B cell (primary cell): ENCODE measurements at regions not wholly inside any gene's neighbourhood (a gene's known extent, or its start where the extent isn't known, plus 50 kb on each side); places are given as distances from the start of the nearest gene placed in this dataset.

ENCODE experiments used
- ATAC-seq: fragments of 200-7000 bp; cut with Tn5 transposase; one replicate; pipeline ENCODE4 v1.10.0; 2021; ENCODE audit warnings: low read depth, mild to moderate bottlenecking, moderate number of reproducible peaks, moderate library complexity
- CTCF ChIA-PET: fragments of 350-600 bp; sonication (Branson Sonifier 250); formaldehyde crosslinking; loops from one replicate; lab custom pipeline; 2021; ENCODE audit warnings: antibody characterized with exemption, inconsistent platforms; lab: Charles Lee
- POLR2A ChIA-PET: fragments of 350-600 bp; sonication (Branson Sonifier 250); formaldehyde crosslinking; loops from one replicate; lab custom pipeline; 2021; ENCODE audit warnings: antibody characterized with exemption; lab: Charles Lee
- DNase-seq: peaks from one replicate; pipeline ENCODE4 v3.0.0; 2013
- H2AFZ ChIP-seq: 2 replicates; pipeline ENCODE4 v1.6.1; 2012; ENCODE audit warnings: mild to moderate bottlenecking, low read depth, low read length; ENCODE audit not compliant: insufficient read depth, poor library complexity, severe bottlenecking
- H3K27ac ChIP-seq, 2 donors: 1 replicate in 1 of 2; 2 replicates in 1 of 2; pipeline ENCODE4 v1.5.1; 2012 to 2013; ENCODE audit warnings: low read length in 2 of 2, mild to moderate bottlenecking in 2 of 2, moderate library complexity in 1 of 2
- H3K27me3 ChIP-seq, 4 experiments: fragments of 200-600 bp in 1 of 4; sonication (generic) in 1 of 4; replicated peaks in 1 of 4; 1 replicate in 2 of 4; 2 replicates in 2 of 4; pipeline versions ENCODE4 v1.6.1 to v1.7.0; 2013 to 2016; ENCODE audit warnings: low read length in 3 of 4, mild to moderate bottlenecking in 2 of 4, mixed read lengths in 1 of 4, moderate library complexity in 1 of 4; ENCODE audit not compliant: insufficient read depth in 4 of 4, control insufficient read depth in 3 of 4; ENCODE audit errors: control extremely low read depth in 1 of 4
- H3K36me3 ChIP-seq, 2 experiments: replicated peaks in 1 of 2; 1 replicate in 1 of 2; 2 replicates in 1 of 2; pipeline versions ENCODE4 v1.6.1 to v1.7.1; 2013; ENCODE audit warnings: low read length in 1 of 2; ENCODE audit not compliant: insufficient read depth in 2 of 2, control insufficient read depth in 1 of 2; ENCODE audit errors: control extremely low read depth in 1 of 2, extremely low read depth in 1 of 2
- H3K4me1 ChIP-seq, 2 donors: fragments of 200-600 bp in 1 of 2; sonication (generic) in 1 of 2; 1 replicate in 1 of 2; 2 replicates in 1 of 2; pipeline versions ENCODE4 v1.5.1 to v1.6.1; 2013 to 2017; ENCODE audit warnings: low read length in 2 of 2; ENCODE audit not compliant: control insufficient read depth in 2 of 2, insufficient read depth in 2 of 2
- H3K4me2 ChIP-seq: replicated peaks from 2 replicates; pipeline ENCODE3; 2012; ENCODE audit warnings: mild to moderate bottlenecking, low read depth, low read length; ENCODE audit not compliant: poor library complexity, severe bottlenecking
- H3K4me3 ChIP-seq, 5 experiments: fragments of 200-600 bp in 1 of 5; sonication (generic) in 1 of 5; 1 replicate in 3 of 5; 2 replicates in 2 of 5; pipeline versions ENCODE4 v1.5.1 to v1.7.0; 2011 to 2016; ENCODE audit warnings: low read length in 4 of 5, mild to moderate bottlenecking in 4 of 5, low read depth in 2 of 5, control low read depth in 1 of 5, moderate library complexity in 1 of 5; ENCODE audit not compliant: insufficient read depth in 1 of 5; ENCODE audit errors: control extremely low read depth in 1 of 5, extremely low read depth in 1 of 5
- H3K79me2 ChIP-seq: fragments of 200-600 bp; sonication (generic); one replicate; pipeline ENCODE4 v1.6.0; 2016; ENCODE audit warnings: low read length; ENCODE audit not compliant: control insufficient read depth, insufficient read depth
- H3K9ac ChIP-seq: fragments of 200-600 bp; sonication (generic); 2 replicates; pipeline ENCODE4 v1.6.1; 2017; ENCODE audit warnings: mild to moderate bottlenecking, low read length, moderate library complexity
- H3K9me3 ChIP-seq, 3 donors: one replicate each; pipeline versions ENCODE4 v1.6.1 to v1.7.1; 2013; ENCODE audit warnings: low read length in 2 of 3; ENCODE audit not compliant: control insufficient read depth in 2 of 3, insufficient read depth in 1 of 3; ENCODE audit errors: control extremely low read depth in 1 of 3
- H4K20me1 ChIP-seq: 2 replicates; pipeline ENCODE4 v1.6.0; 2012; ENCODE audit warnings: mild to moderate bottlenecking, low read length; ENCODE audit not compliant: insufficient read depth, control insufficient read depth, poor library complexity, severe bottlenecking
- H3K27ac Mint-ChIP-seq: one replicate; pipeline ENCODE4 v1.8.0; 2021; ENCODE audit warnings: mixed read lengths
- H3K27me3 Mint-ChIP-seq: one replicate; pipeline ENCODE4 v1.8.0; 2021; ENCODE audit warnings: mixed read lengths
- H3K4me1 Mint-ChIP-seq: one replicate; pipeline ENCODE4 v1.8.0; 2021; ENCODE audit warnings: mixed read lengths
- H3K4me3 Mint-ChIP-seq: one replicate; pipeline ENCODE4 v1.8.0; 2021; ENCODE audit warnings: mixed read lengths
- H3K9me3 Mint-ChIP-seq: one replicate; pipeline ENCODE4 v1.8.0; 2022; ENCODE audit warnings: mixed read lengths; ENCODE audit not compliant: insufficient read depth
- CTCF ChIP-seq: fragments of 200-600 bp; IDR thresholded peaks from one replicate; pipeline ENCODE4 v1.8.0; 2022; ENCODE audit warnings: antibody characterized with exemption, mild to moderate bottlenecking
- EZH2 ChIP-seq: IDR thresholded peaks from 2 replicates; pipeline ENCODE4 v1.6.1; 2012; ENCODE audit warnings: borderline replicate concordance, low read depth, mild to moderate bottlenecking, moderate library complexity, low read length; ENCODE audit not compliant: insufficient read depth, poor library complexity, severe bottlenecking
- WGBS: methylation state at CpG from one replicate; pipeline ENCODE4 v1.1.5; 2013; ENCODE audit warnings: missing lambda C conversion rate; ENCODE audit not compliant: insufficient coverage; 5-methylcytosine and 5-hydroxymethylcytosine counted together
- intact Hi-C: fragments of 100-400 bp; cut with micrococcal nuclease; formaldehyde crosslinking; loops from one replicate; pipeline ENCODE4 v1.10.0; 2022

GRCh38 chr17:68182011-68182306 is 65.9 kb upstream of the AMZ2 start:
- no peaks in the 10 kb centered on the region for H3K27me3 Mint-ChIP-seq
- H3K36me3 ChIP-seq = no peaks in the 10 kb centered on the region

More at GRCh38 chr17:68182011-68182306, 65.9 kb upstream of the AMZ2 start:
- Histone ChIP-seq H3K9ac (peak overlapping the region; percentile 62), H3K4me2 (peak overlapping the region; percentile 72), H2AFZ (no peak overlapping the region), H3K79me2 (peaks cover 18% of the 10 kb centered on the region), H3K4me1 (peaks cover 53 to 60% of the 10 kb centered on the region in 2 donors), H3K27me3 (no peaks in the 10 kb centered on the region), H3K9me3 (peaks cover 0 to 11% (median 0%) of the 10 kb centered on the region in 3 donors), H3K27ac (peak overlapping the region; percentile 27 to 82), H3K4me3 (peak overlapping the region in 4 of 5 experiments; percentile 51 to 70 (median 60)), H4K20me1 (no peaks in the 10 kb centered on the region)
- peak overlapping the region; percentile 92 for H3K27ac Mint-ChIP-seq
- H3K4me3 Mint-ChIP-seq = peak overlapping the region; percentile 96
- POLR2A ChIA-PET = interaction anchor here (0.7 to 6.8 kb wide), 8 partner anchors 9 to 359 kb away, joined by 3 to 113 read pairs (median 12); partner anchors contain the start of genes AMZ2, ARSG and SLC16A6
- WGBS = 20% methylated on average over 1 of the region's 1 CpG
- ATAC-seq (peak; percentile 65), DNase-seq (peak; percentile 76)
- peaks cover 56% of the 10 kb centered on the region for H3K4me1 Mint-ChIP-seq
- H3K9me3 Mint-ChIP-seq = no peaks in the 10 kb centered on the region
- no peak for TF ChIP-seq EZH2
- TF ChIP-seq CTCF = no peak
- intact Hi-C loops = loop anchor here (1.0 to 10.0 kb wide), 5 partner anchors 10 to 367 kb away; partner anchors contain the start of gene WIPI1
- CTCF ChIA-PET = interaction anchor here (0.6 to 8.5 kb wide), 10 partner anchors 9 to 277 kb away, joined by 3 to 153 read pairs (median 5); partner anchors contain the start of genes AMZ2 and WIPI1
